CD14-positive monocyte (primary cell): ENCODE measurements at regions not wholly inside any gene's neighbourhood (a gene's known extent, or its start where the extent isn't known, plus 50 kb on each side); places are given as distances from the start of the nearest gene placed in this dataset.

Experiments used
- DNase-seq, 3 donors: peaks; one replicate each; pipeline ENCODE4 v3.0.0-alpha.2; 2011 to 2022
- H2AFZ ChIP-seq: 2 replicates; pipeline ENCODE4 v1.6.0; 2012; ENCODE audit warnings: mild to moderate bottlenecking, low read depth, low read length, inconsistent platforms; ENCODE audit not compliant: insufficient read depth, poor library complexity, severe bottlenecking
- H3K27ac ChIP-seq, 2 donors: 1 replicate in 1 of 2; 2 replicates in 1 of 2; pipeline ENCODE4 v1.5.1; 2012 to 2013; ENCODE audit warnings: low read length in 2 of 2, control low read depth in 1 of 2, inconsistent platforms in 1 of 2, low read depth in 1 of 2, mild to moderate bottlenecking in 1 of 2
- H3K27me3 ChIP-seq, 2 donors: one replicate each; pipeline versions ENCODE4 v1.6.0 to v1.6.1; 2011 to 2013; ENCODE audit warnings: low read length in 2 of 2; ENCODE audit not compliant: control insufficient read depth in 2 of 2, insufficient read depth in 2 of 2
- H3K36me3 ChIP-seq, 2 donors: replicated peaks in 1 of 2; 1 replicate in 1 of 2; 2 replicates in 1 of 2; pipeline versions ENCODE4 v1.5.1 to v1.6.1; 2012 to 2013; ENCODE audit warnings: low read length in 2 of 2, control low read depth in 1 of 2, inconsistent platforms in 1 of 2, mild to moderate bottlenecking in 1 of 2; ENCODE audit not compliant: insufficient read depth in 2 of 2, control insufficient read depth in 1 of 2
- H3K4me1 ChIP-seq, 2 donors: 1 replicate in 1 of 2; 2 replicates in 1 of 2; pipeline versions ENCODE4 v1.5.1 to v1.6.1; 2012 to 2013; ENCODE audit warnings: low read length in 2 of 2, control low read depth in 1 of 2, inconsistent platforms in 1 of 2, mild to moderate bottlenecking in 1 of 2, moderate library complexity in 1 of 2; ENCODE audit not compliant: insufficient read depth in 2 of 2, control insufficient read depth in 1 of 2
- H3K4me2 ChIP-seq: replicated peaks from 2 replicates; pipeline ENCODE3; 2012; ENCODE audit warnings: low read length, moderate library complexity, mild to moderate bottlenecking; ENCODE audit not compliant: poor library complexity, severe bottlenecking; ENCODE audit errors: extremely low read depth
- H3K4me3 ChIP-seq, 3 experiments: fragments of 200-600 bp in 1 of 3; sonication (generic) in 1 of 3; replicated peaks in 1 of 3; 1 replicate in 2 of 3; 2 replicates in 1 of 3; pipeline ENCODE4 v1.5.1; 2011 to 2013; ENCODE audit warnings: low read length in 3 of 3, mild to moderate bottlenecking in 3 of 3, control low read depth in 2 of 3, low read depth in 2 of 3, inconsistent platforms in 1 of 3, moderate library complexity in 1 of 3
- H3K79me2 ChIP-seq: 2 replicates; pipeline ENCODE4 v1.6.0; 2012; ENCODE audit warnings: mild to moderate bottlenecking, control low read depth, inconsistent platforms, low read length, moderate library complexity; ENCODE audit not compliant: insufficient read depth
- H3K9ac ChIP-seq: 2 replicates; pipeline ENCODE4 v1.6.0; 2017; ENCODE audit warnings: low read length, mild to moderate bottlenecking; ENCODE audit not compliant: insufficient read depth, poor library complexity, severe bottlenecking
- H3K9me3 ChIP-seq, 2 donors: replicated peaks in 1 of 2; 1 replicate in 1 of 2; 2 replicates in 1 of 2; pipeline versions ENCODE4 v1.5.1 to v1.6.1; 2012 to 2013; ENCODE audit warnings: low read length in 2 of 2, control low read depth in 1 of 2; ENCODE audit not compliant: control insufficient read depth in 1 of 2, insufficient read depth in 1 of 2
- H4K20me1 ChIP-seq: 2 replicates; pipeline ENCODE4 v1.6.0; 2012; ENCODE audit warnings: mild to moderate bottlenecking, low read length, control low read depth, moderate library complexity; ENCODE audit not compliant: insufficient read depth
- H3K27ac Mint-ChIP-seq, 7 donors: one replicate each; pipeline ENCODE4 v1.8.0; 2020; ENCODE audit warnings: mild to moderate bottlenecking in 7 of 7, mixed read lengths in 7 of 7, moderate library complexity in 6 of 7, inconsistent platforms in 2 of 7
- H3K27me3 Mint-ChIP-seq, 3 donors: one replicate each; pipeline ENCODE4 v1.8.0; 2021 to 2022; ENCODE audit warnings: low read depth in 3 of 3, mild to moderate bottlenecking in 3 of 3, mixed read lengths in 3 of 3, moderate library complexity in 3 of 3, inconsistent platforms in 1 of 3
- H3K36me3 Mint-ChIP-seq, 2 donors: one replicate each; pipeline ENCODE4 v1.8.0; 2020; ENCODE audit warnings: mixed read lengths in 2 of 2, inconsistent platforms in 1 of 2, mild to moderate bottlenecking in 1 of 2
- H3K4me1 Mint-ChIP-seq: one replicate; pipeline ENCODE4 v1.8.0; 2020; ENCODE audit warnings: mild to moderate bottlenecking, mixed read lengths
- H3K4me3 Mint-ChIP-seq, 2 donors: one replicate each; pipeline ENCODE4 v1.8.0; 2020; ENCODE audit warnings: mild to moderate bottlenecking in 2 of 2, mixed read lengths in 2 of 2, moderate library complexity in 1 of 2
- H3K9me3 Mint-ChIP-seq, 7 donors: one replicate each; pipeline ENCODE4 v1.8.0; 2020 to 2022; ENCODE audit warnings: mixed read lengths in 7 of 7, mild to moderate bottlenecking in 6 of 7, moderate library complexity in 6 of 7, inconsistent platforms in 2 of 7
- WGBS: methylation state at CpG from one replicate; pipeline ENCODE4 v1.1.5; 2013; ENCODE audit warnings: missing lambda C conversion rate; ENCODE audit not compliant: insufficient coverage; 5-methylcytosine and 5-hydroxymethylcytosine counted together
- intact Hi-C, 2 donors: fragments of 100-400 bp; cut with micrococcal nuclease; formaldehyde crosslinking; loops; one replicate each; pipeline versions ENCODE4 v1.15.0 to v1.15.1; 2023
- TF ChIP-seq, protein P1 (sequence below): fragments of 200-600 bp; IDR thresholded peaks from one replicate; pipeline ENCODE4 v1.8.0; 2022; ENCODE audit warnings: antibody characterized with exemption, mild to moderate bottlenecking

DNA sequence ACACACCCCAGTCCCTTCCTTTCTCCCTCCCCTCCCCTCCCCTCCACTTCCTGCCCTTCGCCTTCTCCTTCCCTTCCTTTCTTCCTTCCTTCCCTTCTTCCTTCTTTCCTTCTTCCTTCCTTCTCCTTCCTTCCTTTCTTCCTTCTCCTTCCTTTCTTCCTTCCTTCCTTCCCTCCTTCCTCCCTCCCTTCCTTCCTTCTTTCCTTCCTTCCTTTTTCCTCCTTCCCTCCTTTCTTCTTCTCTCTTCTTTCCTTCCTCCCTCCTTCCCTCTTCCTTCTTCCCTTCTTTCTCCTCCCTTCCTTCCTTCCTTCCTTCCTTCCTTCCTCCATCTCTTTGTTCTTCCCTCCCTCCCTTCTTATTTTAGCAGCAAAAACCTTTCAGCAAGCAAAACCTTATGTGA lies 162.1 kb downstream of the EFNB1 start:
- intact Hi-C loops = no loop called here
- no peak for DNase-seq
- no peaks in the 10 kb centered on the region for H3K9me3 ChIP-seq
- Mint-ChIP-seq H3K9me3 (peaks cover 0 to 5% (median 2%) of the 10 kb centered on the region in 7 donors), H3K4me3 (no peak overlapping the region), H3K27me3 (peaks cover 0 to 6% (median 1%) of the 10 kb centered on the region in 3 donors), H3K27ac (peak overlapping the region in 1 of 7 donors; percentile 45), H3K36me3 (no peaks in the 10 kb centered on the region), H3K4me1 (peaks cover 21% of the 10 kb centered on the region)
- no peak overlapping the region for H3K4me3 ChIP-seq
- H3K4me1 ChIP-seq = peaks cover 22 to 23% of the 10 kb centered on the region in 2 donors
- H3K9ac ChIP-seq = no peak overlapping the region
- H3K36me3 ChIP-seq = no peaks in the 10 kb centered on the region
- H3K27me3 ChIP-seq = no peaks in the 10 kb centered on the region
- no peak overlapping the region for H3K4me2 ChIP-seq
- H3K27ac ChIP-seq = no peak overlapping the region
- 12% methylated on average over 1 of the region's 1 CpG for WGBS
- no peaks in the 10 kb centered on the region for H4K20me1 ChIP-seq
- H2AFZ ChIP-seq = no peak overlapping the region
- TF ChIP-seq, protein P1, sequence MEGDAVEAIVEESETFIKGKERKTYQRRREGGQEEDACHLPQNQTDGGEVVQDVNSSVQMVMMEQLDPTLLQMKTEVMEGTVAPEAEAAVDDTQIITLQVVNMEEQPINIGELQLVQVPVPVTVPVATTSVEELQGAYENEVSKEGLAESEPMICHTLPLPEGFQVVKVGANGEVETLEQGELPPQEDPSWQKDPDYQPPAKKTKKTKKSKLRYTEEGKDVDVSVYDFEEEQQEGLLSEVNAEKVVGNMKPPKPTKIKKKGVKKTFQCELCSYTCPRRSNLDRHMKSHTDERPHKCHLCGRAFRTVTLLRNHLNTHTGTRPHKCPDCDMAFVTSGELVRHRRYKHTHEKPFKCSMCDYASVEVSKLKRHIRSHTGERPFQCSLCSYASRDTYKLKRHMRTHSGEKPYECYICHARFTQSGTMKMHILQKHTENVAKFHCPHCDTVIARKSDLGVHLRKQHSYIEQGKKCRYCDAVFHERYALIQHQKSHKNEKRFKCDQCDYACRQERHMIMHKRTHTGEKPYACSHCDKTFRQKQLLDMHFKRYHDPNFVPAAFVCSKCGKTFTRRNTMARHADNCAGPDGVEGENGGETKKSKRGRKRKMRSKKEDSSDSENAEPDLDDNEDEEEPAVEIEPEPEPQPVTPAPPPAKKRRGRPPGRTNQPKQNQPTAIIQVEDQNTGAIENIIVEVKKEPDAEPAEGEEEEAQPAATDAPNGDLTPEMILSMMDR = no peak
- no peaks in the 10 kb centered on the region for H3K79me2 ChIP-seq

DNA sequence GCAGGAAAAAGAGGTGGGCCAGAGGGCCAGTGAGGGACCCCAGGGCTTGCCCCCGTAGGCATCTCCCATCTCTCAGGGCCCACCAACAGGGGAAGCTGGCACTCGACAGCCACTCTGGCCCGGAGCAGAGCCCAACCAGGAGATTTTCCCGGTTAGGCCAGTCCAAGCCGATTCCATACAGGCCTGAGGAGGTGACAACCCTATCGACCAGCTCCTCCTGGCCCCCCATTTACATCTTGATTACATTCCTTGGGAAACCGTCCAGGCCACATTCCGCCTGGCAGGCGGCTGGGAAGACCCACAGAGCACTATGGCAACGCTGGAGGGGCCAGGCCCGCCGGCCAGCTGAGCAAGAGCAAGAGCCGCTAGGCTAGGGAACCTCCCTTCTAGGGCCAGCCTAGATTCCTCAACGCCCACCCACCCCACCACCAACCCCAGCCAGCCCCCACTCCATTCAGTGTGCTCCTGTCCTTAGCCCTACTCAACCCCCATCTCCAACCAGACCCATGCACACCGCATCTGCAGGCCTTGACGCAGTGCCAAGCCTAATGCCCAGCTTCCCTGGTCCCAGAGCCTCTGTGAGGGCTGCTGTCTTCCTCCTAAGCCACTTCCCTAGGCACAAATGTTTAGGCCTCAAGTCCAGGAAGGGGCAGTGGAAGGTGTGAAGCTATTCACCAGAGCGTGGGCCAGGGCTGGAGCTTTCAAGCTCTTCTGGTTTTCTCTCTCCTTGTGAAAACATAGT lies 161.2 kb downstream of the EFNB1 start:
- H3K36me3 Mint-ChIP-seq = no peaks in the 10 kb centered on the region
- Histone ChIP-seq H2AFZ (no peak overlapping the region), H3K9me3 (no peaks in the 10 kb centered on the region), H3K4me3 (no peak overlapping the region), H3K9ac (no peak overlapping the region), H3K4me2 (no peak overlapping the region), H3K79me2 (no peaks in the 10 kb centered on the region), H4K20me1 (no peaks in the 10 kb centered on the region), H3K36me3 (no peaks in the 10 kb centered on the region), H3K4me1 (peaks cover 12 to 14% of the 10 kb centered on the region in 2 donors), H3K27me3 (no peaks in the 10 kb centered on the region), H3K27ac (no peak overlapping the region)
- intact Hi-C loops = no loop called here
- H3K4me1 Mint-ChIP-seq = peaks cover 14% of the 10 kb centered on the region
- DNase-seq = no peak
- no peak overlapping the region for H3K4me3 Mint-ChIP-seq
- peaks cover 0 to 5% (median 2%) of the 10 kb centered on the region in 7 donors for H3K9me3 Mint-ChIP-seq
- H3K27me3 Mint-ChIP-seq = peaks cover 0 to 6% (median 1%) of the 10 kb centered on the region in 3 donors
- peak overlapping the region in 2 of 7 donors; percentile 40 to 79 for H3K27ac Mint-ChIP-seq
- TF ChIP-seq, protein P1 = no peak
- 41% methylated on average over 3 of the region's 17 CpGs for WGBS
